LNCaP clone FGC (cell line): ENCODE measurements at regions not wholly inside any gene's neighbourhood (a gene's known extent, or its start where the extent isn't known, plus 50 kb on each side); places are given as distances from the start of the nearest gene placed in this dataset.

Experiments
- DNase-seq: peaks from one replicate; pipeline ENCODE4 v3.0.0-alpha.2; 2011; ENCODE audit warnings: low read depth
- H3K4me3 ChIP-seq: 2 replicates; pipeline ENCODE4 v1.5.1; 2011; ENCODE audit warnings: mild to moderate bottlenecking, low read depth, low read length, control low read depth
- CTCF ChIP-seq: IDR thresholded peaks from 2 replicates; pipeline ENCODE4 v1.5.1; 2012; ENCODE audit warnings: mild to moderate bottlenecking; ENCODE audit not compliant: control insufficient read depth, insufficient read depth; ENCODE audit errors: extremely low read depth

- H3K4me3 ChIP-seq, result no peak overlapping the region
- TF ChIP-seq CTCF, result no peak
- DNase-seq, result no peak
Observed at GRCh38 chr6:78117966-78118365, 465.1 kb downstream of the MEI4 start.

GRCh38 chr6:78131521-78131920 lies 478.7 kb downstream of the MEI4 start:
- H3K4me3 ChIP-seq, result no peak overlapping the region
- no peak for TF ChIP-seq CTCF
- DNase-seq, result no peak

- DNase-seq, result no peak
- TF ChIP-seq CTCF, result no peak
- no peak overlapping the region for H3K4me3 ChIP-seq
Observed at GRCh38 chr6:78132671-78133410, 480.0 kb downstream of the MEI4 start.

GRCh38 chr6:78150425-78150824 lies 497.6 kb downstream of the MEI4 start:
- no peak for DNase-seq
- no peak overlapping the region for H3K4me3 ChIP-seq
- TF ChIP-seq CTCF, result no peak

- no peak overlapping the region for H3K4me3 ChIP-seq
- no peak for DNase-seq
- no peak for TF ChIP-seq CTCF
Observed at GRCh38 chr6:78153976-78154375, 501.1 kb downstream of the MEI4 start.

GRCh38 chr6:78157606-78158005 lies 504.8 kb downstream of the MEI4 start:
- no peak overlapping the region for H3K4me3 ChIP-seq

More at GRCh38 chr6:78157606-78158005, 504.8 kb downstream of the MEI4 start:
- no peak for DNase-seq
- no peak for TF ChIP-seq CTCF
